WTC11 (cell line): ENCODE measurements at regions not wholly inside any gene's neighbourhood (a gene's known extent, or its start where the extent isn't known, plus 50 kb on each side); places are given as distances from the start of the nearest gene placed in this dataset.

Experiments used
- ATAC-seq: fragments of 200-7000 bp; cut with Tn5 transposase; 2 replicates; pipeline ENCODE4 v1.10.0; 2021; ENCODE audit warnings: mild to moderate bottlenecking, moderate library complexity
- CTCF ChIA-PET: fragments of 300-600 bp; sonication (Branson Sonifier 250); formaldehyde crosslinking; loops from one replicate; lab custom pipeline; 2021; ENCODE audit warnings: antibody characterized with exemption; lab: Charles Lee
- POLR2A ChIA-PET: fragments of 350-600 bp; sonication (Branson Sonifier 250); formaldehyde crosslinking; loops from one replicate; lab custom pipeline; 2021; ENCODE audit warnings: antibody characterized with exemption; lab: Charles Lee
- DNase-seq: peaks from one replicate; pipeline ENCODE4 v3.0.0; 2021; ENCODE audit warnings: low spot score
- H3K27ac Mint-ChIP-seq: 2 replicates; pipeline ENCODE4 v1.8.0; 2021; ENCODE audit warnings: mixed read lengths
- H3K27me3 Mint-ChIP-seq: 2 replicates; pipeline ENCODE4 v1.8.0; 2021; ENCODE audit warnings: low read depth, mild to moderate bottlenecking, moderate library complexity, mixed read lengths
- H3K36me3 Mint-ChIP-seq: 2 replicates; pipeline ENCODE4 v1.8.0; 2021; ENCODE audit warnings: mixed read lengths
- H3K4me1 Mint-ChIP-seq: 2 replicates; pipeline ENCODE4 v1.8.0; 2022; ENCODE audit warnings: mixed read lengths
- H3K4me3 Mint-ChIP-seq: 2 replicates; pipeline ENCODE4 v1.8.0; 2021; ENCODE audit warnings: mild to moderate bottlenecking, moderate library complexity, mixed read lengths
- H3K9me3 Mint-ChIP-seq: 2 replicates; pipeline ENCODE4 v1.8.0; 2021; ENCODE audit warnings: mixed read lengths
- AFF4 ChIP-seq: sonication (generic); formaldehyde crosslinking; IDR thresholded peaks from 2 replicates; pipeline ENCODE4 v1.8.1; 2023; ENCODE audit warnings: mild to moderate bottlenecking, missing genetic modification reagents, borderline replicate concordance
- EMX1 ChIP-seq: fragments of 250-450 bp; sonication (Bioruptor Pico); IDR thresholded peaks from 2 replicates; pipeline ENCODE4 v1.8.0; 2021; ENCODE audit warnings: mild to moderate bottlenecking
- FOXP4 ChIP-seq: sonication (generic); formaldehyde crosslinking; IDR thresholded peaks from 2 replicates; pipeline ENCODE4 v1.8.0; 2022; ENCODE audit warnings: mild to moderate bottlenecking, missing genetic modification reagents
- HMGXB4 ChIP-seq: sonication (generic); formaldehyde crosslinking; IDR thresholded peaks from 2 replicates; pipeline ENCODE4 v1.8.1; 2023; ENCODE audit warnings: mild to moderate bottlenecking, moderate library complexity, missing genetic modification reagents
- JUN ChIP-seq: sonication (generic); formaldehyde crosslinking; IDR thresholded peaks from 2 replicates; pipeline ENCODE4 v1.8.0; 2023; ENCODE audit warnings: mild to moderate bottlenecking, missing genetic modification reagents
- MYBL2 ChIP-seq: sonication (generic); formaldehyde crosslinking; IDR thresholded peaks from 2 replicates; pipeline ENCODE4 v1.8.1; 2023; ENCODE audit warnings: mild to moderate bottlenecking, moderate library complexity, missing genetic modification reagents
- NR2C2 ChIP-seq: sonication (generic); formaldehyde crosslinking; IDR thresholded peaks from 2 replicates; pipeline ENCODE4 v1.8.0; 2022; ENCODE audit warnings: mild to moderate bottlenecking, missing genetic modification reagents
- PRRX2 ChIP-seq: fragments of 250-450 bp; sonication (Bioruptor Pico); IDR thresholded peaks from 2 replicates; pipeline ENCODE4 v1.8.0; 2021; ENCODE audit warnings: mild to moderate bottlenecking
- RORB ChIP-seq: fragments of 250-450 bp; sonication (Bioruptor Pico); IDR thresholded peaks from 2 replicates; pipeline ENCODE4 v1.9.0; 2021; ENCODE audit warnings: mild to moderate bottlenecking
- TCF7 ChIP-seq: sonication (generic); formaldehyde crosslinking; IDR thresholded peaks from 2 replicates; pipeline ENCODE4 v1.8.0; 2022; ENCODE audit warnings: mild to moderate bottlenecking, low read depth, missing genetic modification reagents, moderate library complexity
- ZNF219 ChIP-seq: sonication (generic); formaldehyde crosslinking; IDR thresholded peaks from 2 replicates; pipeline ENCODE4 v1.8.0; 2023; ENCODE audit warnings: missing genetic modification reagents, mild to moderate bottlenecking, borderline replicate concordance
- ZNF396 ChIP-seq: fragments of 250-450 bp; sonication (Bioruptor Pico); IDR thresholded peaks from 2 replicates; pipeline ENCODE4 v1.8.0; 2021; ENCODE audit warnings: mild to moderate bottlenecking, moderate library complexity, borderline replicate concordance
- TF ChIP-seq, protein P1 (sequence below): sonication (generic); formaldehyde crosslinking; IDR thresholded peaks from 2 replicates; pipeline ENCODE4 v1.8.1; 2023; ENCODE audit warnings: mild to moderate bottlenecking, missing genetic modification reagents
- TF ChIP-seq, protein P2 (sequence below): sonication (generic); formaldehyde crosslinking; IDR thresholded peaks from 2 replicates; pipeline ENCODE4 v1.8.0; 2022; ENCODE audit warnings: mild to moderate bottlenecking, missing genetic modification reagents
- TF ChIP-seq, protein P3 (sequence below): fragments of 250-450 bp; sonication (Bioruptor Pico); conservative IDR thresholded peaks from 2 replicates; pipeline ENCODE4 v1.9.0; 2021; ENCODE audit warnings: mild to moderate bottlenecking
- TF ChIP-seq, protein P4 (sequence below): fragments of 250-450 bp; sonication (Bioruptor Pico); IDR thresholded peaks from 2 replicates; pipeline ENCODE4 v2.1.2; 2022; ENCODE audit warnings: mild to moderate bottlenecking, moderate library complexity

- TF ChIP-seq AFF4 (no peak), JUN (no peak), PRRX2 (CRISPR knock-in tag) (no peak), RORB (CRISPR knock-in tag) (no peak), NR2C2 (CRISPR knock-in tag) (no peak)
- TF ChIP-seq, protein P1, sequence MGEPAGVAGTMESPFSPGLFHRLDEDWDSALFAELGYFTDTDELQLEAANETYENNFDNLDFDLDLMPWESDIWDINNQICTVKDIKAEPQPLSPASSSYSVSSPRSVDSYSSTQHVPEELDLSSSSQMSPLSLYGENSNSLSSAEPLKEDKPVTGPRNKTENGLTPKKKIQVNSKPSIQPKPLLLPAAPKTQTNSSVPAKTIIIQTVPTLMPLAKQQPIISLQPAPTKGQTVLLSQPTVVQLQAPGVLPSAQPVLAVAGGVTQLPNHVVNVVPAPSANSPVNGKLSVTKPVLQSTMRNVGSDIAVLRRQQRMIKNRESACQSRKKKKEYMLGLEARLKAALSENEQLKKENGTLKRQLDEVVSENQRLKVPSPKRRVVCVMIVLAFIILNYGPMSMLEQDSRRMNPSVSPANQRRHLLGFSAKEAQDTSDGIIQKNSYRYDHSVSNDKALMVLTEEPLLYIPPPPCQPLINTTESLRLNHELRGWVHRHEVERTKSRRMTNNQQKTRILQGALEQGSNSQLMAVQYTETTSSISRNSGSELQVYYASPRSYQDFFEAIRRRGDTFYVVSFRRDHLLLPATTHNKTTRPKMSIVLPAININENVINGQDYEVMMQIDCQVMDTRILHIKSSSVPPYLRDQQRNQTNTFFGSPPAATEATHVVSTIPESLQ (CRISPR knock-in tag) = no peak
- TF ChIP-seq, protein P2, sequence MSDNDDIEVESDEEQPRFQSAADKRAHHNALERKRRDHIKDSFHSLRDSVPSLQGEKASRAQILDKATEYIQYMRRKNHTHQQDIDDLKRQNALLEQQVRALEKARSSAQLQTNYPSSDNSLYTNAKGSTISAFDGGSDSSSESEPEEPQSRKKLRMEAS (CRISPR knock-in tag) = no peak
- TF ChIP-seq, all 79 proteins: peak for 0
Measured at GRCh38 chr18:29418136-29418535, 1241.2 kb upstream of the CDH2 start (continued).

- Mint-ChIP-seq H3K27me3 (no peaks in the 10 kb centered on the region), H3K9me3 (peaks cover 9% of the 10 kb centered on the region), H3K36me3 (no peaks in the 10 kb centered on the region), H3K27ac (no peak overlapping the region), H3K4me1 (peaks cover 4% of the 10 kb centered on the region; the same call in 1 of the 2 replicates), H3K4me3 (no peak overlapping the region)
- CTCF ChIA-PET = no interaction called here
- no peak for DNase-seq
- no peak for TF ChIP-seq HMGXB4 (CRISPR knock-in tag)
- TF ChIP-seq, protein P3, sequence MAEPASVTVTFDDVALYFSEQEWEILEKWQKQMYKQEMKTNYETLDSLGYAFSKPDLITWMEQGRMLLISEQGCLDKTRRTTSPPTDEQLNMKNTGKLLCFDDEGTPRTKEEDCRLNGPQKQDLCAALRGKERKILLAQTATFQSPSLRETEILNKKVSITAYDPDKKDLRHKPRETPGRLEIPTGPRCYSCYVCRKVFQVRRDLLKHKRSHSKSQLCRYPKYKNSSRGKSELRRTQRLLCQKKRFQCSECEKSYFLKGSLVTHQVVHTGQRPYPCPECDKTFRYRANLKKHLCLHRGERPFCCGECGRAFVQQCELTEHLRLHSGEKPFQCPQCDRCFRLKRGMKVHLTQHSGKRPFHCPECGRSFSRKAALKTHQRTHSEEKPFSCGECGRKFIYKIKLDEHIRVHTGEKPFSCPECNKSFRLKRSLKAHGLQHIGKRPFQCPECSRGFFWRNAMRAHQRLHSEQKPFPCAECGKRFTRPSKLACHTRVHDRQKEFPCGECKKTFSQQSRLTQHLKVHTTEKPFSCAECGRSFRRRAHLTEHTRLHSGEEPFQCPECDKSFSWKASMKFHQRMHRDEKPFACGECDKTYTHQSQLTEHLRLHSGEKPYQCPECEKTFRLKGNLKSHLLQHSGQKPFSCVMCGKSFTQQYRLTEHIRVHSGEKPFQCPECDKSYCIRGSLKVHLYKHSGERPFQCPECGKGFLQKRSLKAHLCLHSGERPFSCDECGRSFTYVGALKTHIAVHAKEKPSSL = no peak
- no peak for TF ChIP-seq EMX1
- TF ChIP-seq NR2C2 (CRISPR knock-in tag) = no peak
- no peak for TF ChIP-seq TCF7 (CRISPR knock-in tag)
- POLR2A ChIA-PET = no interaction called here
- no peak for ATAC-seq
Measured at GRCh38 chr18:29406996-29407395, 1230.1 kb upstream of the CDH2 start.

GRCh38 chr18:29397536-29397935, 1220.6 kb upstream of the CDH2 start:
- CTCF ChIA-PET = no interaction called here
- peaks cover 4% of the 10 kb centered on the region; the same call in 1 of the 2 replicates for H3K36me3 Mint-ChIP-seq
- no peak for TF ChIP-seq ZNF396 (CRISPR knock-in tag)
- TF ChIP-seq FOXP4 (CRISPR knock-in tag) = no peak
- no peak for TF ChIP-seq MYBL2
- TF ChIP-seq, protein P4, sequence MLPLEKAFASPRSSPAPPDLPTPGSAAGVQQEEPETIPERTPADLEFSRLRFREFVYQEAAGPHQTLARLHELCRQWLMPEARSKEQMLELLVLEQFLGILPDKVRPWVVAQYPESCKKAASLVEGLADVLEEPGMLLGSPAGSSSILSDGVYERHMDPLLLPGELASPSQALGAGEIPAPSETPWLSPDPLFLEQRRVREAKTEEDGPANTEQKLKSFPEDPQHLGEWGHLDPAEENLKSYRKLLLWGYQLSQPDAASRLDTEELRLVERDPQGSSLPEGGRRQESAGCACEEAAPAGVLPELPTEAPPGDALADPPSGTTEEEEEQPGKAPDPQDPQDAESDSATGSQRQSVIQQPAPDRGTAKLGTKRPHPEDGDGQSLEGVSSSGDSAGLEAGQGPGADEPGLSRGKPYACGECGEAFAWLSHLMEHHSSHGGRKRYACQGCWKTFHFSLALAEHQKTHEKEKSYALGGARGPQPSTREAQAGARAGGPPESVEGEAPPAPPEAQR = no peak
- no peak for TF ChIP-seq ZNF219 (CRISPR knock-in tag)
- TF ChIP-seq, all 79 proteins: peak for 0
- no peaks in the 10 kb centered on the region for H3K27me3 Mint-ChIP-seq
- ATAC-seq (no peak), DNase-seq (no peak)
- no peak overlapping the region for H3K27ac Mint-ChIP-seq
- no peak overlapping the region for H3K4me3 Mint-ChIP-seq
- POLR2A ChIA-PET = no interaction called here
- peaks cover 14% of the 10 kb centered on the region for H3K9me3 Mint-ChIP-seq
- no peaks in the 10 kb centered on the region for H3K4me1 Mint-ChIP-seq
